Hematopoietic multipotent progenitor cell treated with erythropoietin and hydrocortisone succinate and interleukin-3 and kit ligand, for 15 days (in vitro differentiated cells): ENCODE measurements at regions not wholly inside any gene's neighbourhood (a gene's known extent, or its start where the extent isn't known, plus 50 kb on each side); places are given as distances from the start of the nearest gene placed in this dataset.

ENCODE experiments used
- DNase-seq: peaks from one replicate; pipeline ENCODE4 v3.0.0-alpha.2; 2015; ENCODE audit warnings: low spot score

GRCh38 chr13:76440568-76440967, 445.6 kb downstream of the KCTD12 start:
- DNase-seq = no peak

- DNase-seq = no peak
These were observed 446.7 kb downstream of the KCTD12 start for GRCh38 chr13:76439546-76439945.

GRCh38 chr13:76438050-76438449, 448.2 kb downstream of the KCTD12 start:
- DNase-seq = no peak

GRCh38 chr13:76425935-76426334, 460.3 kb downstream of the KCTD12 start:
- no peak for DNase-seq

GRCh38 chr13:76421011-76421410, 465.2 kb downstream of the KCTD12 start:
- no peak for DNase-seq

- DNase-seq = no peak
These were observed 467.8 kb downstream of the KCTD12 start for GRCh38 chr13:76418404-76418803.

- DNase-seq = no peak
These were observed 471.9 kb downstream of the KCTD12 start for GRCh38 chr13:76414320-76414719.

GRCh38 chr13:76406243-76406642, 480.0 kb downstream of the KCTD12 start:
- DNase-seq = no peak

GRCh38 chr13:76398425-76398824, 487.8 kb downstream of the KCTD12 start:
- DNase-seq = no peak

GRCh38 chr13:76397413-76397812, 488.8 kb downstream of the KCTD12 start:
- DNase-seq = no peak

GRCh38 chr13:76389321-76389720, 496.9 kb downstream of the KCTD12 start:
- DNase-seq = no peak

- no peak for DNase-seq
These were observed 498.6 kb downstream of the KCTD12 start for GRCh38 chr13:76387566-76387965.

- no peak for DNase-seq
These were observed 499.9 kb downstream of the KCTD12 start for GRCh38 chr13:76386321-76386720.

- no peak for DNase-seq
These were observed 500.6 kb downstream of the KCTD12 start for GRCh38 chr13:76385586-76385985.

GRCh38 chr13:76383676-76384461, 502.3 kb downstream of the KCTD12 start:
- DNase-seq = no peak

GRCh38 chr13:76380446-76381065, 505.6 kb downstream of the KCTD12 start:
- DNase-seq = no peak

GRCh38 chr13:76379341-76380105, 506.7 kb downstream of the KCTD12 start:
- DNase-seq = no peak

- no peak for DNase-seq
These were observed 507.4 kb downstream of the KCTD12 start for GRCh38 chr13:76378767-76379166.

- no peak for DNase-seq
These were observed 522.4 kb downstream of the KCTD12 start for GRCh38 chr13:76363682-76364289.

- no peak for DNase-seq
These were observed 524.3 kb downstream of the KCTD12 start for GRCh38 chr13:76361868-76362267.

GRCh38 chr13:76351541-76352229, 534.5 kb downstream of the KCTD12 start:
- DNase-seq = no peak

- no peak for DNase-seq
These were observed 535.8 kb downstream of the KCTD12 start for GRCh38 chr13:76350399-76350798.
